ENCODE measurements at regions not wholly inside any gene's neighbourhood (a gene's known extent, or its start where the extent isn't known, plus 50 kb on each side); places are given as distances from the start of the nearest gene placed in this dataset.

DNA sequence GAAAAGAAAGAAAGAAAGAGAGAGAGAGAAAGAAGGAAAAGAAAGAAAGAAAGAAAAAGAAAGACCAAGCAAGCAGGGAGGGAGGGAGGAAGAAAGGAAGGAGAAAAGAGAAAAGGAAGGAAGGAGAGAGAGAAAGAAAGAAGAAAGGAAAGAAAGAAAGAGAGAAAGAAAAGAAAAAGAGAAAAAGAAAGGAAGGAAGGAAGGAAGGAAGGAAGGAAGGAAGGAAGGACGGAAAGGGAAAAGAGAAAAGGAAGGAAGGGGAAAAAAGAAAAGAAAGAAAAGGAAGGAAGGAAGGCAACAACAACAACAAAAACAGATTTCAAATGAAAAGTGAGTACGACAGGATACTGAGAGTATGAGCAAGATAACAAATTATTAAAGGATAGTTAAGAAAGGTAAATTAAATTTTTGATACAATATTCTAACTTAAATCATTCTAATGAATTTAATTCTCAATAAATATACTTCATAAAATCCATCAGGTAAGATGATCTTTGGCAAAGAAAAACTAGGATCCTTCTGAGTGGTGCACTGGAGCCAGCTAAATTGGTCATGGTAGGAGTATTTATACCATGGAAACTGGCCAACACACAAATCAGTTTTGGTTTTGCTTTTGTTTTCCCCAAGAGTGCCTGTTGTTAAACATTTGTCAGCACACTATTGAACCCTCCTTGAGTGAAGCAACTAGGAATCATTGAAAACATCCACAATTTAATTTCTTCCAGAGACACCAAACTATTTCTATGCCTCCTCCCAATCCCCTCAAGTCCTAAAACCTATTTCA, 56.1 kb upstream of the DYRK2 start:
- no peak for DNase-seq

- DNase-seq = no peak
Observed at GRCh38 chr12:67593041-67593440, 55.5 kb upstream of the DYRK2 start.

DNA sequence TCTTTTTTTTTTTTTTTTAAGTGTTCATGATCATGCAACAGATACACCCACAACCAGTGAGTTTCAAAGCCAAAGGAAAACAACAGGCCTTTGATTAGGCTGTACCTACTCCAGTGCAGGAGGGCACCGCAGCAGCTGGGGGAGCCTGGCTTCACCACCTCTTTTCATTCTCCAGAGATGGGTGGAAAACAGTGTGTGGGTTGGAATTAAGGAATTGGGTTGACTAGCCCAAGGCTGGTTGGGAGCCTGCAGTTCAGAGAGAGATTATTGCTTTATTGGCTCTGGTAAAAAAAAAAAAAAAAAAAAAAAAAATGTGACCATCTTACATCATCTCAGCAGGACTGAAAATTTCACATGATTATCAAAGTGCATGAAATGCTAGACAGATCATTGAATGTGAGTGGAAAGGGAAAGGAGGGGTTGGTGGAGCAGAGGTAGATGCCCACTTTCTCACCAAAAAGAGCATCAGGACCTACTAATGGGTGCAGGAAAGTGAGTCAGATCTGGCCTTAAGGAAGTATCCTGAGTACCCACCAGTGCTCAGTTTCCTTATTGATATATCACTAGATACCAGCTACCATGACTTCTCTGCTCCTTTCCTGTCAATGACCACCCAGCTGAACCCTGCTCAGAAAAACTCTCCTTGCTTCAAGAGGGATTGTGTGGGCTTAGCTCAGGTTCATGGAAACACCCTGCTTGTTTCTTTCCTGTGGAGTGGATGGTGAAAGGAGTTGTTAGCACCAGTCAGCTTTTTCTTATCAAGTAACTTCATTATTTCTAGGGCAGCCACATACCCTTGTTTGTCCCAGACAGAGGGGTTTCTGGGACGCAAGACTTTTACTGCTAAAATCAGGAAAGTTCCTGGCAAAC, 54.8 kb upstream of the DYRK2 start:
- no peak for DNase-seq

GRCh38 chr12:67594888-67595287, 53.7 kb upstream of the DYRK2 start:
- no peak for DNase-seq

GRCh38 chr12:67595365-67595764, 53.2 kb upstream of the DYRK2 start:
- no peak for DNase-seq

GRCh38 chr12:67598598-67598997, 49.9 kb upstream of the DYRK2 start:
- DNase-seq = no peak

Measured in activated CD4-positive, alpha-beta T cell treated with anti-CD3 and anti-CD28 coated beads, Interleukin-2, amount 50 U/mL, for 48 hours (primary cell).